HG03095 (cell line): ENCODE measurements at regions not wholly inside any gene's neighbourhood (a gene's known extent, or its start where the extent isn't known, plus 50 kb on each side); places are given as distances from the start of the nearest gene placed in this dataset.

Experiments
- ATAC-seq: cut with Tn5 transposase; IDR thresholded peaks from one replicate; pipeline ENCODE4 v1.9.1; 2021; ENCODE audit warnings: moderate library complexity; ENCODE audit not compliant: unreplicated experiment

- no peak for ATAC-seq
Measured at GRCh38 chr1:57474137-57474750, 50.4 kb upstream of the DAB1 start.
